Inferior parietal cortex (tissue), 1 donor: ENCODE measurements at regions not wholly inside any gene's neighbourhood (a gene's known extent, or its start where the extent isn't known, plus 50 kb on each side); places are given as distances from the start of the nearest gene placed in this dataset.

Experiments used
- DNase-seq: peaks from one replicate; pipeline ENCODE4 v3.0.0-alpha.2; 2016; ENCODE audit errors: extremely low spot score

DNA sequence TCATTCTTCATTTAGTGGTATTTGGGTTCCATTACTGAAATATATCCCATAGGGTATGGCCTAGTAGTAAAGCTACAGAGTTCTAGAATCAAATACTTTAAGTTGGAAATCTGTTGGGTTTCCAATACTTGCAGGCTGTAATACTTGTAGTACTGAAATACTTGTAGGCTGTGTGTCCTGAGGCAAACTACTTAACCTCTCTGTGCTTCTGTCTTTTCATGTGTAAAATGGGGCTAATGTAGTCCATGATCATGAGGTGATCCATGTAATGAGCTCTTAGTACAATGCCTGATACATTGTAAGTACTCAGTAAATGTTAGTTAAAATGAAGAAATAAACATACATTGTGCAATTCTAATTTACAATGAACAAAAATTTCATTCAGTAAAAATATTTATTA lies 368.9 kb downstream of the CSNK1G3 start:
- DNase-seq: no peak

DNA sequence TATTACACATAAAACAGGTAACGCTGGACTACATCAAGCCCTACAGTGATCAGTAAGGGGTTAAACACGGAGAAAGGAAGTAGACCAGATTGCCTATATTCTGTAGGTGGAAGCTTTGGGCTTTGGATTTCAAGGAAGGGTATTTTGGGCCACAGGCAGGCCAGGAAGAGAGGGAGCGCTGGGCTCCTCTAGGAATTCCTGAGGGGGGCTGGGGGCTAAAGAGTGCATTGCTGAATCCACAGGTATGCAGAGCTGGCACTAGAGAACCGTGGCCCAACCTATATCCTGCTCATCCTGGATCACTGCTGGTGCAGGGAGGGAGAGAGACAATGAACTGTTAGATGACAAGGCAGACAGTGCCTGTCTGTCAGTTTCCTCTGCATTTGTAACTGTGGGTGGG lies 367.1 kb downstream of the CSNK1G3 start:
- DNase-seq: no peak

DNA sequence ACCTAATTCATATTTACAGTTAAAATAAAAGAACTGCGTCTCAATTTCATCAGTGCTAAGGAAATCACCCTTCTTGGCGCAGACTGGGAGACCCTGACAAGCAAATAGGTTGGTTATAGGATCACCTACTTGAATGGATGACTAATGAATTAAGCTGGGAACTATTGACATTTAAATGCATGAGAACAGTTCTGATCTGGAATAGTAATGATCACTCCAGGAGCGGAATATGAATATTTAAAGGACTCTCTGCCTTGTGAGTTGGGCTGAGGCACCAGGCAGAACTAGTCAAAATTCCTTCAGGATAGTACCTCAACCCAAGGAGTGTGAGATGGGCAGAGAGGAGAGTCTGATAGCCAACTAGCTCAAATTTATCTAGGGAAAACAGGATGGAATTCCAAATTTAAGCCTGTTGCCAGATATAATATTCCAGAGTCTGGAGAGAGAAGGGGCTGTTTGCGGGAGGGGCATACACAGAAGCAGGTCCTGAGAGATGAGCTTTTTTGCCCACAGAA lies 364.4 kb downstream of the CSNK1G3 start:
- DNase-seq: no peak

DNA sequence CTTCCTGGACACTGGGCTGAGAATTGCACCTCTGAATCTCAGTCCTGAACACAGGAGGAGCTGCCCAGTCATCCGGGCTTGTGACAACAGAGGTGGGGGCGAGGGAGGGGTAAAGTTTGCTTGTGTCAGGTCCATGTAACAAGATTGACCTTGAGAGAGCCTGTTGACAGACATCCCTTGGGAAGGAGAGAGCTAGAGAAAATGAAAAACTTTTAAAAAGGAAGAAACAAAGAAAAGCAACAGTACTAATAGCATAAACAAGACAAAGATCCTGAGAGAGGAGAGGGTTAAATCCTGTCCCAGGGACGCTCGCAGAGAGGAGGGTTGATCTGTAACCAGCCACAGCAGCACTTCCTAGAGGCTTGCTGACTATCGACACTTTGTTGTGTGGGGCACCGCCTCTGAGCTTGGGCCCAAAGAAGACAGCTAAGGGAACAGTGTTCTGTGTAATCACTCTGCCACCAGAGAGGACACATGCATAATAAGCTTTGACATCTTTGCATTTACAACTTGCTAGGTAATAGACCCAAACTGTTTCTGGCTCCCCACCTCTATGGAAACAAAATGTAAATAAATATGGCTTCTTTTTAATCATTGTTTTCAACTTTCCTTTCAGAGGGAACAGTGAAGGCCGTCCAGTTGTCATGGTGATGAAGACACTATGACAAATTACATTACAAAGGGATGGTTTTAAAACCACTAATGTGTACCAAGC lies 363.7 kb downstream of the CSNK1G3 start:
- DNase-seq: peak; percentile 55

DNA sequence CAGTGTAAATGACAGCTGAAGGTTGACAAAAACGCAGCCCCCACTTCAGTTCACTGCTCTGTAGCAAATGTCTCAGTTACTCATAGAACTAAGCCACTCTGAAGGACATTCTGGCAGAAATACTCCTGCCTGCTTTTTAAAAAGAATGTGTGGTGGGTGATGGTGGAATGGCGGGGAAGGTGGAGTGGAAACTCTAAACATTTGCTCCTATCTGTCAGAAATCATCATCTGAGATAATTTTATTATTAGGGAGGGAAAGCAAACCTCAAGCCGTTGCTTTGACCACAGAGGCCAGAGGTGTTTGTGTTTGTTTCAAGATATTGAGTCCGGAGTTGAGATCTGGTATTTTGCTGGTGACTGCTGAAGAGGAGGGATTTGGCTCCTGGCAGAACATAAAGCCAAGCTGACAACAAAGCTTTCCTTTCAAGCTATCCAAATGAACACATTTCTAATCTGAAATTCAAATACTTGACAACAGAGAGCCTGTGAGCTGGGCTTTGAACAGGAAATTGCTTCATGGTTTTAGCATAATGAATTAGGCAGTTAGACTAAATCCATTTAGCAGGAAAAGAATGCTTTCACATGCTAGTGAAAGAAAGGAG lies 362.7 kb downstream of the CSNK1G3 start:
- DNase-seq: peak; percentile 86

DNA sequence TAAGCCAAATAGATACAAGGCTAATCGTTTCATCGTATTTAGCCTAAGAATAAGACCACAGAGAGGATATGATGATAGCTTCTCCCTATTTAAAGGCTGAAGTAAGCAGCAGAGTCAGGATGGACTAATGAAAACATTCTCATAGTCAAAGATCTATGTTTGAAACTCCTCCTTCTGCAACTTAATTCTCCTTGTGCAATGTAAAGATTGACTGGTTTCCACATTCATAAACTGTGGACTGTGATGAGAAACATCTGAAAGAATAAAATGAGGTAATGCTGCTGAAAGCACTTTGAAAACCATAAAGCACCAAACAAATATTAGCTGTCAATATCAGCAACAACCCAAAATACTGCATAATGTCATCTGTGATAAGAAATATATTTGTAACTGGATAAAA lies 361.9 kb downstream of the CSNK1G3 start:
- DNase-seq: no peak

DNA sequence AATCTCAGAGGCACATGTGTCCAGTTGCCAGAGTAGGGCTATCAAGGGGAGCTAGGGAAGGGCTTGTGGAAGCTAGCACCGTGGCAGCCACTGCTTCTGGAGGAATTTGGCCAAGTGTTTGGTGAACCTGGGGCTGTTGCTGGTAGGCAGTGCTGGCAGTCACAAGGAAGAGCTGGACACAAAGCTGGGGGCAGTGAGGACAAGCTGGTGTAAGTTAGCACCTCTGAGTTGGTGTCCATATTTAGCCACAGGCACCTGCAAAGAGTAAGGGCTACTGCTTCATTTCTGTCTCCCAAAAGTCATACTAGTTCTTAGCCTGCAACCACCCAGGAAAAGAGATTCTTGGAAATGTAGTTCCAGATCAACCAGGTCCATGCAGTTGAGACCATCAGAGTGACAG lies 359.4 kb downstream of the CSNK1G3 start:
- DNase-seq: no peak

DNA sequence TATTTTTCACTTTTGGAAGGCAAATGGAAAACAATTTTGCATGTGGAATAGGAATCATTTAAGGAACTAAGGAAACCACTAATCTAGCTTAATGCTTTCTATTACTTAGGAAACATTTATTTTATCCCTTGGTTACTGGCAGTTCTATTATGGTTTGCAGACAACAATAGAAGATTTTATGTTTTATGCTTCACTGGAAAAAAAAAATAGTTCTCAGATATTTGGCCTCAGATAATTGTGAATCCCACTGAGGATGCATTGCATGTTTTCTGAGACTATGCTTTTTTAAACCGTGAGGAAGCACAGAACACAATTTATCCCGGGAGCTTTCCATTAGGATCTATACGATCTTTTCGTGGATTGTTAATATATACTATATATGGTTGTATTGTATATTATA lies 356.9 kb downstream of the CSNK1G3 start:
- no peak for DNase-seq

DNA sequence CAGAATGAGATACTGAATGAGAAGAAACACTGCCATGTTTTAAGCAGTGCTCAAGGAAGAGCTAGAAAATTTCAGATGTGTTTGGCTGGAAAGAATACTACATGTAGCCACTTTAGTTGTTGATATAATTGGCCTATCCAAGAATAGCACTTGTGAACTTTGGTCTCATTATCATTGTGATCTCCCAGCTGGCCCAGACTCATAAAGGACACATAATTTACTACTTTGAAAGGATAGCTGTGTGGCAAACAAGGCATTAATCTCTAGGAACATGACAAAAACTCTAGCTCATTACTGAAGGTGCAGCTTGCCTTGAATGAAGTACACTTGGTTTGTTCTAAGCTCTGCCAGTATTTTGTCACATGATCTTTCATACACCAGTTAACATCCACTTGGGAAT lies 356.3 kb downstream of the CSNK1G3 start:
- DNase-seq: no peak

DNA sequence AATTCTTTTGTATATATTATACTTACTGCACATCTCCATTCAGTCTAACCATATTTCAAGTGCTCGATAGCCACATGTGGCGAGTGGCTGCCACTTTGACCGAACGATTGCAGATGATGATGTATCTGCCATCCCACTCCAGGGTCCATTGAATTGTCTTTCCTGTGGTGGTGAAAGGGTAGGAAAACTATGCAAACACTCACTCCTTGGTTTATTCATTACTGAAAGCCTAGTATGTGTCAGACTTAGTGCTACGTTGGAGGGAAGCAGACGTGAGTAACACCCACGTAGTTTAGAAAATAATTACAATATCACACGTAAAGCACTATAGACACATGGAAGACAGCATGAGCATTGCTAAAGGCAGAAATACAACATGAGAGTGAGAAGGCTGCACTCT lies 353.7 kb downstream of the CSNK1G3 start:
- no peak for DNase-seq

DNA sequence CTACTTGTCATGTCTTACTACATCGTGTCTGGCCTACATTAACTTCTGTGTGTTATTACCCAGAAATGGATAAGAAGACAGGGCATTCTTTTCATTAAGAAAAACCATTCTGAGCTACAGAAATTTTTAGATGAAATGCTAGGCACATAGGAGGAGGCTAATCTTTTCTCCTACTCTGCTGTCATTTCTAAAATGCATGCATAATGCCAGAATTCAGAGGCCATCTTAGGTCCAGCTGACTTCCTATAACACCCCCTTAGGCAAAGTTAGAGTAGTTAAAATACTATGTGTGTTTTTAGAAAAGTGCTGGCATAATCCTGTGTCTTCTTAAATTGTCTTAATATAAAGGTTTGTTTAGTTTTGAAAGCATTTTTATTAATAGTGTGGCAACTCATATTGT lies 352.6 kb downstream of the CSNK1G3 start:
- no peak for DNase-seq

DNA sequence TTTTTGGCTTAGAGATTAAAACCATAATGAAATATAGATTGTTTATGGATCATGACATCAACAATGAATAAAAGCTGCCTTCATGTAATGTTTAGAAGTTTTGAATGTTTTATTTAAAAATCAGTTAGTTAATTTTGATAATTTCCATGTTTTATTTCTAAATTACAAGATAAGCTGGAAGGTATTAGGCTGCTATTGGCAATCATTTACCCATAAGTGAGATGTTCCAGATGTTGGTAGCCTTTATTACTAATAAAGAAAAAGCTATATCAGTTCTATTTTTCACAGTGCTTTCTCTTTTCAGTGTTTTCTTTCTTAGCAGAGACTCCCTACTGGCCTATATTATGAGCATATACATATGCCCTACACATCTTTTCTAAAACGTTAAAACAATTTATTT lies 347.0 kb downstream of the CSNK1G3 start:
- DNase-seq: no peak

DNA sequence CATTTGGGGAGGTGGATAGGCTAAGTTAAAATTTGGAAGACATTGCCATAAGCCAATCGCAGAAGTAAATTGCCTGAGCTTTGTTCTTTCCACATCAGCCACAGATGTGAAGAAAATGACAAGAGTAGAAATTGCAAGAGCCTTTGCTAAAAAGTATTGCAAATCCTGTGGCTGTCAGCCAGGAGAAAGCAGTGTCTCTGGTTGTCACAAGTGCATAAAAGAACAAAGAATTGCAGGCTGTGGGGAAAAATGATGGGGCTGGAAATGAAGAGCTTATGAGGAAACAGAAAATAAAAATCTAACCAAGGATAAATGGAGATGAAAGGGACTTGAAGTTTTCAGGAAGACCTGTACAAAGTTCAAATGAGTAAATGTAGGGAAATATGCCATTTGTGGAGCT lies 344.8 kb downstream of the CSNK1G3 start:
- no peak for DNase-seq

DNA sequence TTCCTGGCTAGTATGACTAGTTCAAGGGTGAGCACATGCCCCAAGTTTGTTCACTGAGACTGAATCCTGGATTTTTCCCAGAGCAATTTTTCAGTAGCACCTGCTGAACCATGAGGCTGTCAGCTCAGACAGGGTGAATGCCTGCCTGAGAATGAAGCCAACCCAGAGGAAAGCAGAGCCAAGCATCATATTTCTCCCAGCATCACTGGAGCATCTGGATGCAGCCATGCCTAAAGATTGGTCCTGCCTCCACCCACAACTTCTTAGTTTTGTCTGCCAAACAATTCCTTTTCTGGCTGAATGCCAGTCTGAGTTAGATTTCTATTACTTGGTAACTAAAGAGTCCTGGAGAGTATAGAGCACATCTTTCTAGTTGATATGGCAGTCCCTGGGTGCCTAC lies 343.6 kb downstream of the CSNK1G3 start:
- no peak for DNase-seq

DNA sequence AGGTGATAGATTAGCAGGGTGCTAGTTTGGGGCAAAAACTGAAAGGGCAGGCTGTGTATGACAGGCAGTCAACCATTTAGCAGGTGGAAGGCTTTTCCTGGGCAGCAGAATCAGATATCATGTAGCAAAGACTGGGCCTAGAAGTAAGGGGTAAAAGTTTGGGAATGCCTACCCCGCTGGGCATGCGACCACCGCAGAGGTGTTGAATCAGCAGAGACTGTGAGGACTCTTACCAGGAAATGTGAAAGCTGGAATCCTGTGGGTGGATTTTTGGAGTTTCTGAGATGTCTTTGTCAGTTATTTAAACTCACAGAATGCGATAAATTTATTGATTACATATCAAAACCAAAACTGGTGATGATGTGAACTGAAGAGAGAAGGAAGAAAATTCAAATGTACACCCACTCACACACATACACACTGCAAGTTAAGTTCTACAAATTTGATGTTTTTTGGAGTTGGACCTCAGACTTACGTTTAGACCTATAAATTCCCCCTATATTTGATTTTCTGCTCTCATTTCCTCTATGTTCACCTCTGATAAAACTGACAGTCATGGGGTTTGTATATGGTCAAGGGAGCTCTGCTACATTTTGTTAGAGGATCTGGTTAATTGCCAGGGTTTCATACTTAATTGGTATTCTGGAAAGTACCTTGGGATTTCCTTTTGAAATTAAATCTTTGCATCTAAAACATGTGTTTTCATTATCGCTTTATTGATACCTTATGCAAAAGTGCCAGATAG lies 333.6 kb downstream of the CSNK1G3 start:
- DNase-seq: no peak

DNA sequence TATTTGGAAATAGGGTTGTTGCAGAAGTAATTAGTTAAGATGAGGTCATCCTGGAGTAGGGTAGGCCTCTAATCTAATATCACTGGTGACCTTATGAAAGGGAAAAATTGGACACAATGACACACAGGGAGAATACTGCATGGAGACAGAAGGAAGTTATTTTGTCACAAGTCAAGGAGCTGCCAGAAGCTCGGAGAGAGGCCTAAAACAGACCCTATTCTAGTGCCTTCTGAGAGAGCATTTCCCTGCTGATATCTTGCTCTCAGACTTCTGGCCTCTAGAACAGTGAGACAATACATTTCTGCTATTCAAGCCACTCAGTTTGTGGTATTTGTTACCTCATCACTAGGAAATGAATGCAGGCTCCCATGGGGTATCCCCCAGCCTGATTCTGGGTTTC lies 332.9 kb downstream of the CSNK1G3 start:
- DNase-seq: no peak

DNA sequence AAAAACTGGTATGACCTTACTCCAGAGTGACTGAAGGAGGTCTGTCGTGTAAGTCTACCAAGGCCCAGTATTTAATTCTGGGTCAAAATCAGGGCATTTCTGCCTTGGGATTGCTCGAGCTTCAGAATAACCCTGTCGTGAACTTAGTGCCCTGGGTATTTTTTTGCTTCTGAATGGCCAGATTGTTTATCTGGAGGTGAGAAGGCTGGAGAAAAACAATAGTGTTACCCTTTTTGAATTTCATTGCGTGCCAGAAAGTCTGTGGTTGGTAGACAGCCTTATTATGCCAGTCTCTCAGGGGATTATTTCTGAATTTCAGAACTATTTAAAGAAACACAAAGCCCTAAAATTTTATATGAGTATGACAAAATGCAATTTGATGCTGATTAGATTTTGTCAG lies 323.4 kb downstream of the CSNK1G3 start:
- no peak for DNase-seq

DNA sequence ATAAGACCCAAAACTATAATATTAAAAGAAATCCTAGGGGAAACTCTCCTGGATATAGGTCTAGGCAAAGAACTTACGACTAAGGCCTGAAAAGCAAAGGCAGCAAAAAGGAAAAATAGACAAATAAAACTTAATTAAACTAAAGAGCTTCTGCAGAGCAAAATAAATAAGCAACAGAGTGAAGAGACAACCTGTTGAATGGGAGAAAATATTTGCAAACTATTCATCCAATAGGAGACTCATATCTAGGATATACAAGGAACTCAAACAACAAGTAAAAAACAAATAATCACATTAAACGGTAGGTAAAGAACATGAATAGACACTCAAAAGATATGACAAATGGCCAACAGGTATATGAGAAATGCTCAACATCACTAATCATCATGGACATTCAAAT lies 318.6 kb downstream of the CSNK1G3 start:
- no peak for DNase-seq

DNA sequence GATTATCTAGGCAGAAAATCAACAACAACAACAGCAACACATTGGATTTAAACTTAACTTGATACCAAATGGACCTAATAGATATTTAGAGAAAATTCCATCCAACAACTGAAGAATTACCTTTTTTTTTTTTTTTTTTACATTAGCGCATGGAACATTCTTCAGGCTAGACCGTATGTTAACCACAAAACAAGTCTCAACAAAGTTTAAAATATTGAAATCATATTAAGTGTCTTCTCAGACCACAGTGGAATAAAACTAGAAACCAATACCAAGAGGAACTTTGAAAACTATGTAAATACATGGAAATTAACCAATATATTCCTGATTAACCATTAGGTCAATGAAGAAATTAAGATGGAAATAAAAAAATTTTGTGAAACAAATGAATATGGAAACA lies 315.8 kb downstream of the CSNK1G3 start:
- no peak for DNase-seq

DNA sequence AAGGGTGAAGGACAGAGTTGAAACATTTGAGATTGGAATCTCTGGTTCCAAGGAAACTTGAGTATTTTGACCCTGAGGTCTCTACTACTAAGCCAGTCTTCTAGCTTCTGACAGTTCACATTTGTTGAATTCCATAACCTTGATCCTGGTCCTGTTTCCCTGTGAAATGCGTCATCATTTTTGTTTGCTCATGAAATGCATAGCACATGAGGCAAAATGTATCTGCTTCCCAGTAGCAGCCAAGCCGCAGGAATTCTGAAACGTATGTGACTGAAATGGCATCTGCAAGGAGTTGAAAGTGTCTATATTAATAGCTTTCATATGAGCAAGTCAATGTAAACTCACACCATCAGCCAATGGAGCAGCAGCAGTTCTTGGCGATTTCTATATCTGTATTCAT lies 307.9 kb downstream of the CSNK1G3 start:
- no peak for DNase-seq

DNA sequence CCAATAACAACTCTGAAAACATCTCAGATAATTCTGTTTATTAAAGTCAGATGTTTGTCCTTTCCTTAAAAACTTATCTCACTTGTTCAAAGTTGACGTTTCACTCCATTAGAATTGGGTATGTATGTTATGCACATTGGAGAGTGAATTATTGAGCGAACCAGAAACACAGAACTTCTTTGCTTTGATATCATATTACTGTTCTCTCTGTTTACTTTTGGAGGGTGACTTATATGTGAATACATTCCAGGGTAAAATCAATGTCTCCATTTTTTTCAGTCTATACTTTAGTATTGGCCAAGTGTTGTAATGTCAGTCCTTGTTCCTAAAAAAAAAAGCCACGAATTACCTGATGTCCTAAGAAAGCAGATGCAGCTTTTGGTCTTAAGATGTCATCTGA lies 307.4 kb downstream of the CSNK1G3 start:
- DNase-seq: no peak

DNA sequence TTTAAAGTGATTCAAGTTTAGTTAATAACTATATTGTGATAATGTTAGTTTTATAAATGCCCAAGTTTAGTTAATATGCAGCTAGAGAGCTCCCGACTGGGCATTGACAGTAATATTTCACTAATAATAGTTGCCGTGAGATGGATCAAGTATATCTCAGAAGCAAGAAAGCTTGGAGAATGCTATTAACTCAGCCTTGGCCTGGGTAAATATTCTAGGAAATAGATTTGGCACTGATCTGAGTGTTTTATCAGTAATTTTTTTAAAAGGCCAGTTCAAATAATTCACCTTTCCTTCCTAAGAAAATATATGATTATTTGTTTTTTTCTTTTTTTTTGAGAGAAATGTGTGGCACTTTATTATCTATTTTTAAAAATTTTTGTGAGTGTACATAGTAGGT lies 305.3 kb downstream of the CSNK1G3 start:
- no peak for DNase-seq
